ENCODE measurements at regions not wholly inside any gene's neighbourhood (a gene's known extent, or its start where the extent isn't known, plus 50 kb on each side); places are given as distances from the start of the nearest gene placed in this dataset.

GRCh38 chr17:22511431-22511830 is 819.1 kb downstream of the KCNJ18 start:
- Mint-ChIP-seq H3K4me3 (no peak overlapping the region), H3K27me3 (no peaks in the 10 kb centered on the region), H3K27ac (no peak overlapping the region), H3K36me3 (ENCODE audit: low read depth) (no peaks in the 10 kb centered on the region), H3K4me1 (ENCODE audit: low read depth) (no peaks in the 10 kb centered on the region), H3K9me3 (peaks cover 9% of the 10 kb centered on the region)
- DNase-seq (no peak), ATAC-seq (no peak)
- POLR2A ChIA-PET = no interaction called here
- TF ChIP-seq CTCF (IDR thresholded peaks at IDR 0.05) = no peak
- CTCF ChIA-PET = no interaction called here
- intact Hi-C loops (cut with micrococcal nuclease) = no loop called here

GRCh38 chr17:22512057-22512456 is 819.7 kb downstream of the KCNJ18 start:
- H3K4me3 Mint-ChIP-seq = no peak overlapping the region
- ChIA-PET CTCF (no interaction called here), POLR2A (no interaction called here)
- DNase-seq = no peak
- peaks cover 9% of the 10 kb centered on the region for H3K9me3 Mint-ChIP-seq
- ATAC-seq = no peak
- H3K4me1 Mint-ChIP-seq (ENCODE audit: low read depth) = no peaks in the 10 kb centered on the region
- no peak for TF ChIP-seq CTCF (IDR thresholded peaks at IDR 0.05)
- H3K27ac Mint-ChIP-seq = no peak overlapping the region
- H3K36me3 Mint-ChIP-seq (ENCODE audit: low read depth) = no peaks in the 10 kb centered on the region
- intact Hi-C loops (cut with micrococcal nuclease) = no loop called here
- no peaks in the 10 kb centered on the region for H3K27me3 Mint-ChIP-seq

GRCh38 chr17:22512506-22512905 is 820.2 kb downstream of the KCNJ18 start:
- Mint-ChIP-seq H3K4me1 (ENCODE audit: low read depth) (no peaks in the 10 kb centered on the region), H3K27me3 (no peaks in the 10 kb centered on the region), H3K9me3 (peaks cover 9% of the 10 kb centered on the region), H3K27ac (no peak overlapping the region), H3K4me3 (no peak overlapping the region), H3K36me3 (ENCODE audit: low read depth) (no peaks in the 10 kb centered on the region)
- ATAC-seq = no peak
- POLR2A ChIA-PET = no interaction called here
- DNase-seq = no peak
- TF ChIP-seq CTCF (IDR thresholded peaks at IDR 0.05) = no peak
- CTCF ChIA-PET = no interaction called here
- intact Hi-C loops (cut with micrococcal nuclease) = no loop called here

- Mint-ChIP-seq H3K27ac (no peak overlapping the region), H3K27me3 (no peaks in the 10 kb centered on the region), H3K36me3 (ENCODE audit: low read depth) (no peaks in the 10 kb centered on the region), H3K4me3 (no peak overlapping the region), H3K4me1 (ENCODE audit: low read depth) (no peaks in the 10 kb centered on the region), H3K9me3 (peaks cover 10% of the 10 kb centered on the region)
- intact Hi-C loops (cut with micrococcal nuclease) = no loop called here
- no peak for ATAC-seq
- TF ChIP-seq CTCF (IDR thresholded peaks at IDR 0.05) = peak; percentile 18
- POLR2A ChIA-PET = no interaction called here
- no peak for DNase-seq
- CTCF ChIA-PET = no interaction called here
Observed at GRCh38 chr17:22512997-22513538, 820.7 kb downstream of the KCNJ18 start.

GRCh38 chr17:22514315-22514714 is 822.0 kb downstream of the KCNJ18 start:
- intact Hi-C loops (cut with micrococcal nuclease) = no loop called here
- DNase-seq (no peak), ATAC-seq (no peak)
- no peak overlapping the region for H3K4me3 Mint-ChIP-seq
- peaks cover 9% of the 10 kb centered on the region for H3K9me3 Mint-ChIP-seq
- POLR2A ChIA-PET = no interaction called here
- no peaks in the 10 kb centered on the region for H3K27me3 Mint-ChIP-seq
- CTCF ChIA-PET = no interaction called here
- no peak overlapping the region for H3K27ac Mint-ChIP-seq
- no peaks in the 10 kb centered on the region for H3K4me1 Mint-ChIP-seq (ENCODE audit: low read depth)
- no peaks in the 10 kb centered on the region for H3K36me3 Mint-ChIP-seq (ENCODE audit: low read depth)
- no peak for TF ChIP-seq CTCF (IDR thresholded peaks at IDR 0.05)

Data from activated CD8-positive, alpha-beta T cell treated with anti-CD3 and anti-CD28 coated beads for 36 hours (primary cell).